OCI-LY7 (cell line): ENCODE measurements at regions not wholly inside any gene's neighbourhood (a gene's known extent, or its start where the extent isn't known, plus 50 kb on each side); places are given as distances from the start of the nearest gene placed in this dataset.

Source experiments
- EZH2phosphoT487 ChIP-seq: fragments of 200-600 bp; sonication (generic); IDR thresholded peaks from 2 replicates; pipeline ENCODE4 v1.6.1; 2018; ENCODE audit warnings: low read depth, borderline replicate concordance, mild to moderate bottlenecking, mixed run types, antibody characterized with exemption, low read length, moderate library complexity, mixed read lengths
- TF ChIP-seq, protein P1 (sequence below): fragments of 200-600 bp; sonication (generic); conservative IDR thresholded peaks from 2 replicates; pipeline ENCODE4 v1.5.1; 2014; ENCODE audit warnings: mild to moderate bottlenecking, antibody characterized with exemption, low read length, moderate library complexity, mixed read lengths

DNA sequence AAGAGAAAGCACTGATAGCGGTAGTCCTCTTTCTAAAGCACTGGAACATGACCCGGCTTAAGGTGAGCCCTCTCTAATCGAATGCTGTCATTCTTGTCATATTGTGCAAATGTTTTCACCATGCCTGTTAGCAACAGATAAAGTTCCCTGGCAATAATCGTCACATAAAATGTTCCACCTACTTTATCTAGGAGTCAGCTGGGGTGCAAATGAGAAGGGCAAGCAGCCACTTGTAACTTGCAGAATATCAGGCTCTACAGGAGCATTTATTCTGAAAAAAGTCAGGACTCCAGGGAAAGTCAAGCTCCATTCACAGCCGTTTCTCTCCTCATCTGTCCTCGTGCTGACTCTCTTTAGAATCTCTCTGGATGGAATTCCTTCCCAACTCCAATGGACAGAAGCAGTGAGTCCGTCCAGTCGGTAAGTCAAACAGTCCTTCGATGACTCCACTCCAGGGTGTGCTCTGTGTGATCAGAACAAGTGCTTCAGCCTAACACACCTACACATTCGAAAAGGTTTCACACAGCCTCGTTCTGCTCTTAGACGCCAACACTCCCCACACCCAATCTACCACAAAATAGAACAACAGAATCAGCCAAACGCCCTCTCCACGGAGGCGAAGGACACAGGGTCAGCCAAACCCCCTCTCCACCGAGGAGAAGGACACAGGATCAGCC, 101.7 kb upstream of the FRG1 start:
- TF ChIP-seq, protein P1, sequence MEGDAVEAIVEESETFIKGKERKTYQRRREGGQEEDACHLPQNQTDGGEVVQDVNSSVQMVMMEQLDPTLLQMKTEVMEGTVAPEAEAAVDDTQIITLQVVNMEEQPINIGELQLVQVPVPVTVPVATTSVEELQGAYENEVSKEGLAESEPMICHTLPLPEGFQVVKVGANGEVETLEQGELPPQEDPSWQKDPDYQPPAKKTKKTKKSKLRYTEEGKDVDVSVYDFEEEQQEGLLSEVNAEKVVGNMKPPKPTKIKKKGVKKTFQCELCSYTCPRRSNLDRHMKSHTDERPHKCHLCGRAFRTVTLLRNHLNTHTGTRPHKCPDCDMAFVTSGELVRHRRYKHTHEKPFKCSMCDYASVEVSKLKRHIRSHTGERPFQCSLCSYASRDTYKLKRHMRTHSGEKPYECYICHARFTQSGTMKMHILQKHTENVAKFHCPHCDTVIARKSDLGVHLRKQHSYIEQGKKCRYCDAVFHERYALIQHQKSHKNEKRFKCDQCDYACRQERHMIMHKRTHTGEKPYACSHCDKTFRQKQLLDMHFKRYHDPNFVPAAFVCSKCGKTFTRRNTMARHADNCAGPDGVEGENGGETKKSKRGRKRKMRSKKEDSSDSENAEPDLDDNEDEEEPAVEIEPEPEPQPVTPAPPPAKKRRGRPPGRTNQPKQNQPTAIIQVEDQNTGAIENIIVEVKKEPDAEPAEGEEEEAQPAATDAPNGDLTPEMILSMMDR: no peak
- TF ChIP-seq EZH2phosphoT487: no peak
